Astrocyte of the spinal cord (primary cell): ENCODE measurements at regions not wholly inside any gene's neighbourhood (a gene's known extent, or its start where the extent isn't known, plus 50 kb on each side); places are given as distances from the start of the nearest gene placed in this dataset.

Experiments
- DNase-seq: peaks from one replicate; pipeline ENCODE4 v3.0.0; 2011; ENCODE audit warnings: low read depth, low spot score
- H3K4me3 ChIP-seq: 2 replicates; pipeline ENCODE4 v1.5.1; 2011; ENCODE audit warnings: low read depth, mild to moderate bottlenecking, low read length, moderate library complexity
- in situ Hi-C: cut with HindIII; loops from 2 replicates; pipeline ENCODE4 v1.10.0; 2017; ENCODE audit warnings: low sequenced_read_pairs
- TF ChIP-seq, protein P1 (sequence below): IDR thresholded peaks from 2 replicates; pipeline ENCODE4 v1.5.1; 2012; ENCODE audit warnings: low read depth, mild to moderate bottlenecking, low read length, inconsistent platforms

- TF ChIP-seq, protein P1, sequence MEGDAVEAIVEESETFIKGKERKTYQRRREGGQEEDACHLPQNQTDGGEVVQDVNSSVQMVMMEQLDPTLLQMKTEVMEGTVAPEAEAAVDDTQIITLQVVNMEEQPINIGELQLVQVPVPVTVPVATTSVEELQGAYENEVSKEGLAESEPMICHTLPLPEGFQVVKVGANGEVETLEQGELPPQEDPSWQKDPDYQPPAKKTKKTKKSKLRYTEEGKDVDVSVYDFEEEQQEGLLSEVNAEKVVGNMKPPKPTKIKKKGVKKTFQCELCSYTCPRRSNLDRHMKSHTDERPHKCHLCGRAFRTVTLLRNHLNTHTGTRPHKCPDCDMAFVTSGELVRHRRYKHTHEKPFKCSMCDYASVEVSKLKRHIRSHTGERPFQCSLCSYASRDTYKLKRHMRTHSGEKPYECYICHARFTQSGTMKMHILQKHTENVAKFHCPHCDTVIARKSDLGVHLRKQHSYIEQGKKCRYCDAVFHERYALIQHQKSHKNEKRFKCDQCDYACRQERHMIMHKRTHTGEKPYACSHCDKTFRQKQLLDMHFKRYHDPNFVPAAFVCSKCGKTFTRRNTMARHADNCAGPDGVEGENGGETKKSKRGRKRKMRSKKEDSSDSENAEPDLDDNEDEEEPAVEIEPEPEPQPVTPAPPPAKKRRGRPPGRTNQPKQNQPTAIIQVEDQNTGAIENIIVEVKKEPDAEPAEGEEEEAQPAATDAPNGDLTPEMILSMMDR = no peak
- H3K4me3 ChIP-seq = no peak overlapping the region
- in situ Hi-C loops = no loop called here
- DNase-seq = no peak
These were observed 130.4 kb upstream of the CLINT1 start for GRCh38 chr5:157989296-157989695.

- H3K4me3 ChIP-seq = no peak overlapping the region
- TF ChIP-seq, protein P1 = no peak
- in situ Hi-C loops = no loop called here
- no peak for DNase-seq
These were observed 128.3 kb upstream of the CLINT1 start for GRCh38 chr5:157987259-157987658.

DNA sequence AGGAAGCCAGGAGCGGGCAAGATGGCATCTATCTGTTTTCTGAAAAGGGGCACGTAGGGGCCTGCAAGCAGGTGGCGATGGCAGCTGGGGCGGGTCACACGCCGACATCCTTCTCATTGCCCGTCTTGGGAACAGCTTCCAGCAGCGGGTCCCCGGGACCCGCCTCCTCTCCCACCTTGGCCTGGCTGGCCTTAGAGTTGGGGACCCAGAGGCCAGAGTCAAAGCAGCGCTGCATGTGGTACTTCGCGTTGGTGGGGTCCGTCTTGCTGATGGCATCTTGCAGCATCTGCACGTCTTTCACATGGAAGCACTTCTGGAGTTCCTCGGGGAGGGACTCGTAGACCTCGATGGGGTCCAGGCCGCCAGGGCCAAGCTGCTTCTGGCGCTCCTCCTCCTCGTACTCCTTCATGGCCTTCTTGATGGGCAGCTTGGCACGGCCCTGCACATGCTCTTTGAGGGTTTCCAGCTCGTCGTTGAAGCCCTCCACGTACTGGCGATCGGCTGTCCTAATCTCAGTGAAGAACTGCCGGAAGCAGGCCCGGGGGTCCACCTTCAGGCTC, 127.6 kb upstream of the CLINT1 start:
- no peak for DNase-seq
- TF ChIP-seq, protein P1 = no peak
- in situ Hi-C loops = no loop called here
- H3K4me3 ChIP-seq = no peak overlapping the region

- no peak for DNase-seq
- TF ChIP-seq, protein P1 = no peak
- H3K4me3 ChIP-seq = no peak overlapping the region
- in situ Hi-C loops = no loop called here
These were observed 125.7 kb upstream of the CLINT1 start for GRCh38 chr5:157984611-157985010.

- TF ChIP-seq, protein P1 = no peak
- no peak overlapping the region for H3K4me3 ChIP-seq
- in situ Hi-C loops = no loop called here
- DNase-seq = no peak
These were observed 125.1 kb upstream of the CLINT1 start for GRCh38 chr5:157983906-157984551.

GRCh38 chr5:157978061-157978460, 119.1 kb upstream of the CLINT1 start:
- TF ChIP-seq, protein P1 = no peak
- no peak for DNase-seq
- in situ Hi-C loops = no loop called here
- no peak overlapping the region for H3K4me3 ChIP-seq
